Choroid plexus epithelial cell (primary cell): ENCODE measurements at regions not wholly inside any gene's neighbourhood (a gene's known extent, or its start where the extent isn't known, plus 50 kb on each side); places are given as distances from the start of the nearest gene placed in this dataset.

Experiments used
- DNase-seq: peaks from one replicate; pipeline ENCODE4 v3.0.0-alpha.2; 2010; ENCODE audit warnings: low read depth
- H3K4me3 ChIP-seq: 2 replicates; pipeline ENCODE4 v1.5.1; 2011; ENCODE audit warnings: low read depth, mild to moderate bottlenecking, control low read depth, low read length, moderate library complexity
- CTCF ChIP-seq: conservative IDR thresholded peaks from 2 replicates; pipeline ENCODE4 v1.5.1; 2011; ENCODE audit warnings: low read depth, mild to moderate bottlenecking, control low read depth, inconsistent platforms, low read length, moderate library complexity

DNA sequence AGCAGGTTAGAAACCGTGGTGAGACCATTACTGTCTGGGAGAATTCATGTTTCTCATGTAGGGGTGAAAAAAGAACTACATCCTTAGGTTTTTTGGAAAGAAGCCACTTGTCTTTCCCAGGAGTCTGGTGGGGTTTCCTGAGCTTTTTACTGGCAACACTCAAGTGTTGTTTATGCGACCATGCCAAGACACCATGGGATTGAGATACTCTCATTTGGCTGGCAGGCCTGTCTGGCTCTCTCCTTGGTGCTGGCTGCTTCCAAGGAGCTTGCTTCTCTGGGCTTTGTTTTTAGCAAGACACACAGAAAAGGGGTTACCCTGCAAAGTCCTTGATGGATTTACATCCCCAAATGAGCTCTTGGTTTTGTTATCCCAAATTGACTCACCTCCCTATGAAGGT, 80.9 kb upstream of the ISL1 start:
- no peak overlapping the region for H3K4me3 ChIP-seq
- no peak for DNase-seq
- no peak for TF ChIP-seq CTCF

DNA sequence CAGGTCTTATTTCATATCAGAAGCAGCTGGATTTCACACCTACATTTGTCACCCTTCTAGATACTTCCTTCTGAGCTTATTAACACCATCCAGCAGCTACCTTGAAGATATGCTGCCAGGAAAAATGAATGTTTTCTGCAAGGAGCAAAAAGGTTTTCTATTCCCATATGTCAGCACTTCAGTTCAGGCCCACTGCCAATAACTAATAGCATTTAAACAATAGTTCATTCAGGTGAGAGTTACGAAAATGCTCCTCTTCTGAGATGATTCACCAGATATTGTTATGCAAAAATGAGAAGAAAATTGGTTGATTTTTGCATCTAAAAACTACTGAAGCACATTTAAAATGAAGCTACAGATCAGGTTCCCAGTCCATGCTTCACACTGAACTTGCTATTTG, 56.4 kb upstream of the ISL1 start:
- no peak for DNase-seq
- no peak for TF ChIP-seq CTCF
- H3K4me3 ChIP-seq: no peak overlapping the region
